Anterior cingulate cortex (tissue), 58 donors: ENCODE measurements at regions not wholly inside any gene's neighbourhood (a gene's known extent, or its start where the extent isn't known, plus 50 kb on each side); places are given as distances from the start of the nearest gene placed in this dataset.
A peak's percentile ranks its signal among the peaks of the same experiment; 100 is the strongest.
"Not testable (repeated sequence)": the region's sequence is repeated elsewhere in the genome, so short reads cannot be mapped to it uniquely, and the experiment has no call there.

ENCODE experiments used
- DNase-seq, 58 donors: peaks; one replicate each; lab custom pipeline; 2025; lab: John Stamatoyannopoulos, UW

DNA sequence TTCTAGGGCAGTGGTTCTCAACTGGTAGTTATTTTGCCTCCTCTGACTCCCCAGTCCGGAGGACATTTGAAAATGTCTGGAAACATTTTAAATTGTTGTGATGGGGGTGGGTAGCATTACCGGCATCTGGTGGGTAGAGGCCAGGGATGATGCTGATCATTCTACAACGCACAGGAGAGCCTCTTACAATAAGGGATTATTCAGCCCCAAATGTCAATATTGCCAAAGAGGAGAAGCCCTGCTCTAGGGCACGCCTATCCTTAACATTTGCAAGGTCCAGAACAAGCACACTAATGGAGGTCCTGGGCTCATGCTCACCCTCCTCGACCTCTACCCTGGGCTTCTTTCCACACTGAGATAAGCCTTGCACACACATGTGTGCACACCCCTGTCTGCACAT is 106.4 kb downstream of the MINAR1 start:
- no peak for DNase-seq

- DNase-seq, result peak in 1 of 58 donors; percentile 16
Measured at GRCh38 chr15:79539401-79539800, 107.3 kb downstream of the MINAR1 start.

DNA sequence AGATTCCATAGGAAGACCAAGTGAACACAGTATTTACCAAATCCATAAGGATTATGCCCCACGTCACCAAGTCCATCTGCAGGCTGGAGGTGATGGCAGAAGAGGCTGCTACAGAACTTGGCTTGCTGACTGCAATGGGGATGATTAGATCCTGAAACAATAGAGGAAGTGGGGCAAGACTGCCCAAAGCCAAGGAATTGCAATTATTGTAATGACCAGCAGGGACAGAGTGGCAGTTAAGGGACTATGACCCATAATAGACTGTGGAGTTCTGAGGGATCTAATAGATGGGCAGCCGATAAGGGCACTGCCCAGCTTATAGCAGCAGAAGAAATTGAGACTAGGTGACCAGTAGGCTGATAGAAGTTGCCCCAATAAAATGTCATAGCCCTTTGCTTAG is 108.4 kb downstream of the MINAR1 start:
- no peak for DNase-seq

DNA sequence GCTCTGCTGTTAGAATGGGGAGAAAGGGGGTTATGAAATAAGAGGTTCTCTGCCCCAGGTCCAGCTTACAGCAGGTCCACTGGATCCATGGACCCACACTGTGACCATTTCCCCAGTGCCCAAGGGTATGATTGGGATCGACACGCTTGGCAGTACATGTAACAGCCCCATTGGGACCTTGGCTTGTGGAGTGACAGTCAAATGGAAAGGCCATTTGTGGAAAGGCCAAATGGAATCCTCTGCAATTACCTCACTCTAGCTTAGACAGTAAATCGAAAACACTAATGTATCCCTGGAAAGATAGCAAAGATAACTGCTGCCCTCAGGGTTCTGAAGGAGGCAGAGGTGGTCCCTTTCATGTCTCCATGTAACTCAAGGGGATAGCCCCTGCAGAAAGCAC is 109.1 kb downstream of the MINAR1 start:
- no peak for DNase-seq

GRCh38 chr15:79543097-79543496 is 111.0 kb downstream of the MINAR1 start:
- no peak for DNase-seq

DNA sequence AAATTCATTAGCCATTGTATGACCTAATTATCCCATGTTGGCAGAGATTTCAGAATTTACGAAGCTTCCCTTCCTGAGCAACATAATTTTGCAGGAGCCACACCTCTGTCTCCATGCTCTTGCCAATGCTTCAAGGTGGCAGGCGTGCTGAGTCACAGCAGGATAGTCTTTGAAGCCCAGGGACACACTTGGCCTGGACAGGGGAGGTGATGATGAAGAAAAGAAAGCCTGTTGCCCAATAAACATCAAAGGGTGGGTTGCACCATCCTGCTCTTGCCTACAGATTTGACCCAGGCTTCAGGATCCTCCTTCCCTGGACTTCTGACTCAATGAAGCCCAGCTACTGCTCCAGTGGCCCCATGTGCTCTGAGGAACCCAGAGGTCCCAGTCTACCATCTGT is 117.1 kb downstream of the MINAR1 start:
- DNase-seq, result no peak

DNA sequence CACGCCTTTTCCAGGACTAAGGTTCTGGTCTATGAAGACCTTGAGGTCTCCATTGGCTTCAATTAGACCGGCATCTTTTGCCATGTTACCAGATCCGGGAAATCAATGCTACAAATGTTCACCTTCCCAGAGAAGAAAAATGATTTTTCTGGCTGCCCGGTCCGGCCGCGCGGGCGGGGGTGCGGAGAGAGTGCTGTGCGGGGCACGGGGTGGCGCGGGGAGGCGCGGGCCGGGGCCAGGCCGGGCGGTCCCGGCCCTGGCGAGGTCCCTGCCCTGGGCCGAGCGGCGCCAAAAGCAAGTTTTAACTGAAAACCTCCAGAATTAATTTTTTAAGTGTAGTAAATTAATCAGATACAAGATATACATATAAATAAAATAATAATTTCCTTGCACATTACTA is 128.2 kb downstream of the MINAR1 start:
- DNase-seq, result no peak

DNA sequence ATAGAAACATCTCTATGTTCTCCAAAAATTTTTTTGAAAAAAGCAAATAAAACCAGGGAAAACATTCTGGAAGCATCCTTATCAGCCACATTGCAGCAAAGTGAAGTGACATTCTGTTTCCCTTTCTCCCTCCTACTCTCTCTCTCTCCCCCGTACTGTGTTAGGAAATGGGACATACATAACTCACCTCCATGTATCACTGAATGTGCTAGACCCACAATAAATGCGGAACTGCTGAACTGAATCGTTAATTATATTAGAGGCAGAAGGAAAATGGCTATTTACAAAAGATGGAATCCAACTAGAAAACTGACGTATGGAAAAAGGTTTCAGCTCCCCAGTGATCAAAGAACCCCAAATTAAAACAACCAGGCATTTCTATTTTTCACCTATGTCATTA is 129.8 kb downstream of the MINAR1 start:
- no peak for DNase-seq

DNA sequence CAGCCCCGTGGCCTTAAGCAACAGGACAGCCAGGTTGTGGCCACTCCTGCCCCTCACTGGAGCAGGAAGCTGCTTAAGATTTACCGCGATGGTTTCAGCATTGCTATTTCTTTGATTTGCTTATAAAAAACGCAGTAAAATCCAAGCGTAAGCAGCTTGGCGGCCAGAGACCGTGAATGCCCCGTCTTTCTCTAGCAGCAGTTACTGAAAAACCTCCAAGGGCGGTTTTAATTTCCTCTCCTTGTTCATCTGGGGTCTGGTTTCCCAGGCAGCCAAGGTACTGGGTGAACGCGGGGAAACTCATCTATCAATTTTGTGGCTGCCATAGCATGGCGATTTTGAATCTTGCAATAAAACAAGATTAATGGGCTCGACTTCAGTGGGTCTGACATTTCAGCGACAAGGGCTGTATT is 130.3 kb downstream of the MINAR1 start:
- no peak for DNase-seq

- DNase-seq, result no peak
Measured at GRCh38 chr15:79562899-79563298, 130.8 kb downstream of the MINAR1 start.

GRCh38 chr15:79570004-79570403 is 137.9 kb downstream of the MINAR1 start:
- DNase-seq, result no peak

DNA sequence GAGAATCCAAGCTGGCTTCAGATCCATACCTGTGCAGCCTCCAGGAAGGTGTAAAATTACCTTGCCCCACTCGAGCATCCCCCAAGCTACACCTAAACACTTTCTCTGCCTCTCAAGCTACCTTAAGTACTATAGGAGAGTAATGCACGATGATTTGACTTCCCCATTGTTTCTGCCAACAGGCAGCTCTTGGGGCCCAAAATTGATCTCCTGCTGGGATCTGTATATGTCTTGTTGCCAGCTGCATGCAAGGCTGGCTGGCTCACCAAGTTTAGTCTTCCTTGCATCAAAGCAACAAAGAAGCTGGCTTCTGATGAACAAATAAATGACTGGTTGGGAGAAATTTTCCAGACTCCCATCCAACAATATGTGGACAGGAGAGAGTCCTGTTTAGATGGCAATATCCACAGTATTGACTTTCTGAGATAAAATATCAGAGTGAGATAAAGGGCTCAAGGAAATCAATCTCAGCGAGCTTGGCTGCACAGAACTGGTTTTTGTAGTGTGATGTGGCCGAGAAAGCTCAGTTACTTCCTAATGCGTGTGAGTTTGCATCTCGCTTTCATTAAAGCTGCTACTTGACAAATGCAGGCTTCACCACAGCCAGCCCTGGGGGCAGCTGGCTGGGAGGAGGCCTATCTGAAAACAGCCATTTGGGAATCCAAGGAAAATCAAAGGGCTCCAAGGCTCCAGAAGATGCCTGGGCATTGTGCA is 140.7 kb downstream of the MINAR1 start:
- no peak for DNase-seq

DNA sequence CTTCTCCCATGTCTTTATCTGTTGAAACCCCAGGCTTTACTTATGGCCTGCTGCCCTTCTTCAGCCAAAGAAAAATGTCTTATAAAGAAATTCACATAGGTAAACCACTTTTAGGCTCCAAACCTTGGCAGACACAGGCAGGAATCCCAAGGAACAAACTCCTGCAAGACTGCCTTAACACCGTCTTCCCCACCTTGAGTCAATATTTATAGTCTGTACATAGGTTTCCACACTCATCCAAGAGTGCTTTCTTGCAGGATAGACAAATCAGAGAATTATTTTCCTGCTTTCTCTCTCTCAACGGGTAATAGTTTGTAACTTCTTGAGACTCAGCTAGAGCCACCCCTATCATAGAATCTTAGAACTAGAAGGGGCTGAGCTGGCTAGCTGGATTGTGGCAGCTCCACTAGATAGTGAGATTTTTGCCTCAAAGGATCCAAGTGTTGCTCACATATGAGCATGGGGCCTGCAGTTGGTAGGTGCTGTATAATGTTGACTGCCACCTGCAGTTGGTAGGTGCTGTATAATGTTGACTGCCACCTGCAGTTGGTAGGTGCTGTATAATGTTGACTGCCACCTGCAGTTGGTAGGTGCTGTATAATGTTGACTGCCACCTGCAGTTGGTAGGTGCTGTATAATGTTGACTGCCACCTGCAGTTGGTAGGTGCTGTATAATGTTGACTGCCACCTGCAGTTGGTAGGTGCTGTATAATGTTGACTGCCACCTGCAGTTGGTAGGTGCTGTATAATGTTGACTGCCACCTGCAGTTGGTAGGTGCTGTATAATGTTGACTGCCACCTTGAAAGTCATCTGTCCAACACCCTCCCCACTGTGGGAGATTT is 142.5 kb downstream of the MINAR1 start:
- DNase-seq, result not testable (repeated sequence)

DNA sequence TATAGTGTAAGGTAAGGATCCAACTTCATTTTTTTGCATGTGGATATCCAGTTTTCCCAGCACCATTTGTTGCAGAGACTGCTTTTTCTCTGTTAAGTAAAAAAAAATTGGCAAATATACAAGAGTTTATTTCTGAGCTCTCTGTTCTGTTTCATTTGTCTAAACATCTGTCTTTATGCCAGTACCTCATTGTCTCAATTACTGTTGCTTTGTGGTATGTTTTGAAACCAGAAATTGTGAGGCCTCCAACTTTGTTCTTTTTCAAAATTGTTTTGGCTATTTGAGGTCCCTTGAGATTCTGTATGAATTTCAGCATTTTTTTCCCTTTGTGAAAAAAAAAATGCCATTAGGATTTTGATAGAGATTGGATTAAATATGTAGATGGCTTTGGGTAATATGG is 150.5 kb downstream of the MINAR1 start:
- no peak for DNase-seq

- DNase-seq, result no peak
Measured at GRCh38 chr15:79592126-79592525, 160.0 kb downstream of the MINAR1 start.

DNA sequence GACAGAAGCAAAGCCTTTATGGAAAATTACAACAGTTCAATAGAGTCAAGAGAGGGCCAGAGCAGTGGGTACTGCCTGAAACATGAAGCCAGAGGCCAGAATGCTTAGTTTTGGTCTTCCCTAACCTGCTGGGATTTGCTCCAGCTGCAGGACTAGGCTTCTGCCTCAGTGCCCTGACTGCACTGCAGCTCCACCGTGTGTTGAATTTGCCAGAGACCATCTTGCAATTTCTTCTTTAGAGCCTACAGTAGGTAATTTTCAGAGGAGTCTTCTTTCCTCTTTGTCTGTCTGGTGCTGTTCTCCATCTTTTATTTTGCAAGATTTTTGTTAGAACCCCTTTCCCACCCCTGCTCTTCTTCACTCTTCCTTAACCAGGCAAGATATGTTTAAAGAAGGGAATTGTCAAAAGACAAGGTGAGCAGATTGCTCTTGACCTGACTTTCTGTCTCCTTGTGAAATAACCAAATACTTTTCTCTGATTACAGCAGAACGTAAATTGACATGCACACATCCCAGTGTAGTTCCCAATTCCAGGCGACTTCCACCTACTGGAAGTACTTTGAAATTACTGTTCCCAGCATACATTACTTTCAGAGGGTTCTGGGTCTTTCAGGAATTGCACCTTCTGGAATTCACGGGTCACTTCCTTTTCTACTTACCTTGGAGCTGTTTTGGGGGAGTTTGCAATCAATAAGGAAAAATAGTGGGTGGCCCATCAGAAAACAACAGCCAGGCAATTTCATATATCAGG is 161.2 kb downstream of the MINAR1 start:
- no peak for DNase-seq

GRCh38 chr15:79595306-79595705 is 163.2 kb downstream of the MINAR1 start:
- DNase-seq, result no peak

DNA sequence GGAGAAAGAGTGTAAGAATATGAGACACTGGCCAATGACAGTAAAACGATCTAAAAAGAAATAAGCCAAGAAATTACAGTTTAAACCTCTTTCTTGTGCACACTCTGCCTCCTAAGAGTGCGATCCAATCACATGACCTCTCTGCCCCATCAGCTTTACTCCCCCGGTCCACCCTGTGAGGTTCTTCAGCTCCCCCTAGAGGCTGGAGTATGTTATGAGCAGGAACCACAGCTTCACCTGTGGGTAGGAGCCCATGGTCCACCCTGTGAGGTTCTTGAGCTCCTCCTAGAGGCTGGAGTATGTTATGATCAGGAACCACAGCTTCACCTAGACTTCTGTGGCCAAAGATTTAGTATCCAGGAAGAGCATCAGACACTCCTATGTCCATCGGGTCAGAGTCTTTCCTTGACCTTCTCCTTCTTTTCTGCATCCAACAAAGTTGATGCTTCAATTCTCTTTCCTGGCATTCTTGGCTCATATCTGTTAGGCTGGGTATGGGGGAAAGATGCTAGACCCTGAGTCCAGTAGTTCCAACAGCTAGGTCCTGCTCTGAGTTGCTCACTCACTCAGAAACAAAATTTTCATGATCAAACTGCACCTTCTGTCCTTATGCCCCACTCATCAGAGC is 164.0 kb downstream of the MINAR1 start:
- peak in 8 of 58 donors; percentile 1 to 22 (median 4) for DNase-seq

DNA sequence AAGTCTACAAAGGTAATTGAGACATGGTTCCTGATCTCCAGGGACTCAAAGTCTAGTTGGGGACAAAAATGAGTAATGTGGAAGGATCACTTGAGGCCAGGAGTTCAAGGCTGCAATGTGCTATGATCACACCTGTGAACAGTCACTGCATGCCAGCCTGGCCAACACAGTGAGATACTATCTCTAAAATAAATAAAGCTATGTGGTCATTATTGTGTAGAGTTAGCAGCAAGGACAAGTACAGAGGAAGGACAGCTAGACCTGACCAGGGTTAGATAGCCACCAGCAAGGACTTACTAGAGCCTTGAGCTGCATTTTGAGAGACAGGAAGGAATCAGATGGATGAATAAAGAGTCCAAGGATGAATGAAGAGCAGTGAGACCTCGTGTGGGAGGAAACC is 166.5 kb downstream of the MINAR1 start:
- DNase-seq, result no peak

DNA sequence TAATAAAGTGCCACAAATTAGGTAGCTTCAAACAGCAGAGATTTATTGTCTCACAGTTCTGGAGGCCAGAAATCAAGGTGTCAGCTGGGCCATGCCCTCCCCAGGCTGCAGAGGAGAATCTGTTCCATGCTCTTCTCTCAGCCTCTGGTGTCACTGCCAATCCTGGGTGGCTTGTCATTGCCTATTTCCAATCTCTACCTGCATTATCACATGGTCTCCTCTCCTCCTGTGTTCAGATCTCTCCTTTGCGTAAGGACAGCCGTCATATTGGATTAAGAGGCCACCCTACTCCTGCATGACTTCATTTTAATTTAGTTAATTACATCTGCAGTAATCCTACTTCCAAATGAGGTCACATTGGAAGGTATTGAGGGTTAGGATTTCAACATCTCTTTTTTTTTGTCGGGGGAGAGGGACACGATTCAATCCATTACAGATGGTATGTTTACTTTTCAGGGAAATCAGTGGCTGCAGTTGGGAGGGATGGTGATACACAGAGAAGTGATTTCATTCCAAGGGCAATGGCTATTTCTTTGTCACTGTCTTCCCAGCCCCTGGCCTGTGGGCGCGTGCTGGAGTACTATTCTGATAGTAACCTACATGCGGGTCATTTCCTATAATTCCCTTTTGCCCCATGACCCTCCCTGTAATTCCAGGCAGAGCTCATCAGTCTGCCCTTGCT is 169.4 kb downstream of the MINAR1 start:
- DNase-seq, result no peak
